GM13976 (cell line): ENCODE measurements at regions not wholly inside any gene's neighbourhood (a gene's known extent, or its start where the extent isn't known, plus 50 kb on each side); places are given as distances from the start of the nearest gene placed in this dataset.

Source experiments
- DNase-seq: peaks from one replicate; pipeline ENCODE4 v3.0.0; 2012; ENCODE audit warnings: low spot score
- CTCF ChIP-seq: IDR thresholded peaks from 2 replicates; pipeline ENCODE4 v1.5.1; 2012; ENCODE audit warnings: borderline replicate concordance, mild to moderate bottlenecking; ENCODE audit not compliant: insufficient read depth; ENCODE audit errors: extremely low read depth, missing control alignments, control extremely low read depth
- in situ Hi-C: fragments of 300-500 bp; cut with MboI; formaldehyde crosslinking; loops from one replicate; pipeline ENCODE4 v1.12.0; 2022; ENCODE audit warnings: low sequenced_read_pairs, mixed read lengths, inconsistent platforms; ENCODE audit not compliant: unreplicated experiment

DNA sequence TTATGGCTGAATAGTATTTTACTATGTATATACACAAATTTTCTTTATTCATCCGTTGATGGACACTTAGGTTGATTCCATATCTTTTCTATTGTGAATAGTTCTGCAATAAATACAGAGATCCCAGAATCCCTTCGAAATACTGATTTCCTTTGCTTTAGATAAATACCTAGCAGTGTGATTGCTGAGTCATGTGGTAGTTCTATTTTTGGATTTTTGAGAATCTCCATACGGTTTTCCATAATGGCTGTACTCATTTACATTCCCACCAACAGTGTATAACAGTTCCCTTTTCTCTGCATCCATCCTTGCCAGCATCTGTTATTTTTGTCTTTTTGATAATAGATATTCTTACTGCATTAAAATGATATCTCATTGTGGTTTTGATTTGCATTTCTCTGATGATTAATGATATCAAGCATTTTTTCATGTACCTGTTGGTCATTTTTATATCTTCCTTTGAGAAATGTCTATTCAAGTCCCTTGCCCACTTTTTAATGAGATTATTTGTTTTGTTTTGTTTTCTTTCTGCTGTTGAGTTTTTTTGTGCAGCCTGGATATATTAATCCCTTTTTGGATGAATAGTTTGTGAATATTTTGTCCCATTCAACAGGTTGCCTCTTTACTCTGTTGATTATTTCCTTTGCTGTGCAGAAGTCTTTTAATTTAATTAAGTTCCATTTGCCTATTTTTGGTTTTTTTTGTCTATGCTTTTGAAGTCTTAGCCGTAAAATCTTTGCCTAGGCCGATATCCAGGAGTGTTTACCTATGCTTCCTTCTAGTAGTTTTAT lies 466.7 kb upstream of the TENM3 start:
- no peak for DNase-seq
- TF ChIP-seq CTCF = no peak
- in situ Hi-C loops = no loop called here

- no peak for TF ChIP-seq CTCF
- in situ Hi-C loops = no loop called here
- no peak for DNase-seq
Observed at GRCh38 chr4:181777518-181777917, 465.7 kb upstream of the TENM3 start.

DNA sequence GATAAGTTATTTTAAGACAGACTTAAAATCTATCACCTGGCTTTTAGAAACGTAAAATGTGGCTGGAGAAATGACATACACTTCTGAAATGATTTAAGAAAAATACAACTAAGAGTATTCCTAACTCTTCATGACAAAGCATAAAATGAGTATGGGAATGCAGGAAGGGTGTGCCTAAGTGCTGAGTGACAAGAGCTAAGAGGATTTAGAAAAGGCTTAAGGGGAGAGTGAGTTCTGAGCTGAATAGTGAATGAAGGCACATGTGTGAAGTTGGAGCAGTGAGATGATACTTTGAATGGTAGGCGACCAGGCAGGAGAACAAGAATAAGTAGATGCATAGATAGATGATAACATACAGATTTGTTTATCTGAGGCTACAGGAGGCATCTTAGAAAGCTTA lies 458.3 kb upstream of the TENM3 start:
- DNase-seq = no peak
- no peak for TF ChIP-seq CTCF
- in situ Hi-C loops = no loop called here

GRCh38 chr4:181792641-181793040 lies 450.6 kb upstream of the TENM3 start:
- TF ChIP-seq CTCF = no peak
- in situ Hi-C loops = no loop called here
- no peak for DNase-seq

GRCh38 chr4:181793096-181793495 lies 450.1 kb upstream of the TENM3 start:
- in situ Hi-C loops = no loop called here
- no peak for TF ChIP-seq CTCF
- DNase-seq = no peak

DNA sequence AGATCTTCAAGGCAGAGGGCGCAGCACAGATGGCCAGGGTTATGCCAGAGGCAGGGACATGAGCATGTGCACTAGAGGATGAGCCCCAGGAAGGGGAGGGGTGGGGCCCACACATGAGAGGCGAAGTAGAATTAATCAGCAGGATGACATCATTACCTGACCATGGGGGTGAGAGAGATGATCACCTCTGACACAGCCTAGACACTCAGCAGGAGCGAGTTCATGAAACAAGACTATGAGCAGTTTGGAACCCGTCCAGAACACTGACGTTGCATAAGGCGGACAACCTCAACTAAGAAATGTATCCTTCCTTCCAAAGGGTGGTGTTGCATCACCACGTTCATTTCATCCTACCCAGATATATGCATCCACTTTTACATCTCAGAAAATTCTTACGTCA lies 446.7 kb upstream of the TENM3 start:
- DNase-seq = no peak
- no peak for TF ChIP-seq CTCF
- in situ Hi-C loops = no loop called here
